ENCODE measurements at regions not wholly inside any gene's neighbourhood (a gene's known extent, or its start where the extent isn't known, plus 50 kb on each side); places are given as distances from the start of the nearest gene placed in this dataset.

- Histone ChIP-seq H3K4me3 (no peak overlapping the region), H3K4me1 (replicated peaks) (peaks cover 5% of the 10 kb centered on the region), H3K36me3 (no peaks in the 10 kb centered on the region), H3K27ac (no peak overlapping the region), H3K27me3 (replicated peaks; ENCODE audit: insufficient read depth) (no peaks in the 10 kb centered on the region), H3K9me3 (no peaks in the 10 kb centered on the region)
- WGBS, result 87% methylated on average over 3 of the region's 3 CpGs
- TF ChIP-seq POLR2A (IDR thresholded peaks at IDR 0.05) (no peak), POLR2AphosphoS5 (IDR thresholded peaks at IDR 0.05) (no peak), CTCF (IDR thresholded peaks at IDR 0.05) (no peak)
- no peak for DNase-seq (ENCODE audit: low spot score)
- intact Hi-C loops (cut with DNase I), result no loop called here
Measured at GRCh38 chr16:63614429-63614828, 1507.4 kb downstream of the CDH11 start.

- no peaks in the 10 kb centered on the region for H3K36me3 ChIP-seq
- WGBS, result 22% methylated on average over 1 of the region's 1 CpG
- TF ChIP-seq POLR2A (IDR thresholded peaks at IDR 0.05) (no peak), CTCF (IDR thresholded peaks at IDR 0.05) (no peak), POLR2AphosphoS5 (IDR thresholded peaks at IDR 0.05) (no peak)
- intact Hi-C loops (cut with DNase I), result no loop called here
- no peak for DNase-seq (ENCODE audit: low spot score)
- no peak overlapping the region for H3K27ac ChIP-seq
- H3K4me3 ChIP-seq, result no peak overlapping the region
- peaks cover 3% of the 10 kb centered on the region for H3K4me1 ChIP-seq (replicated peaks)
- H3K9me3 ChIP-seq, result no peaks in the 10 kb centered on the region
- H3K27me3 ChIP-seq (replicated peaks; ENCODE audit: insufficient read depth), result no peaks in the 10 kb centered on the region
Measured at GRCh38 chr16:63613701-63614100, 1508.2 kb downstream of the CDH11 start.

DNA sequence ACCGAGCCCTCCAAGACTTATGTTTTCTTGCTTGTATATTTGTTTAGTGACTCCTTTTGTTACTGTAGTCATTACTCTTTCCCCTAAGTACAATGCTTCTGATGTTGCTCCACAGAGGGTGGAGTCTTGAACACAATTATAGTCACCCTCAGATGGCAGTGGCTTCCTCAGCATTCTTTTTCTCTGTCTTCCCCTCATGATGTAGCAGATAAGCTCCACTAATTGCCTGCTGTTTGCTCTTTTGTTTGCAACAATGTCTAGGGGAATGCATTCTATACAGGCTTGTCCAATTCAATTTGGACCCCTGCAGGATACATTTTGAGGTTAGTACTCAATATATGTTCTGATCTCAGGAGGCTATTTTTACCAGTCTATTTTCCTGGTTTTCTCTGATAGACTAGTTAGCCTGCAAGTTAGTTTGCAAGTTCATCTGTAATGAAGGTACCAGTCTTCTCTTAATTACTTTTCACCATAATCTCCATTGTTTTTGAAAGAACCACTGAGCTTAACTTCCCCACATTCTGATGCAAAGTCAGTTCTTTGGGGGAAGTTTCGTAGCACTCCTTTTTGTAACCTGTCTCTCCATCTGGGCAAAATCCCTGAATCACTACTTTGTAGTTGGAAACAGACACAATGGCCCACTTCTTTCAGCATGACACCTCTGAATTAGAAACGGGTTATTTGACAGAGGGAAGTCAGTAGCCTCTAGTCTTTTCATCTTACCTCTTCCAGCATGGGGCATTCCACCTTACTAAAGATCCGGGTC is 1509.2 kb downstream of the CDH11 start:
- TF ChIP-seq POLR2AphosphoS5 (IDR thresholded peaks at IDR 0.05) (no peak), POLR2A (IDR thresholded peaks at IDR 0.05) (no peak)

DNA sequence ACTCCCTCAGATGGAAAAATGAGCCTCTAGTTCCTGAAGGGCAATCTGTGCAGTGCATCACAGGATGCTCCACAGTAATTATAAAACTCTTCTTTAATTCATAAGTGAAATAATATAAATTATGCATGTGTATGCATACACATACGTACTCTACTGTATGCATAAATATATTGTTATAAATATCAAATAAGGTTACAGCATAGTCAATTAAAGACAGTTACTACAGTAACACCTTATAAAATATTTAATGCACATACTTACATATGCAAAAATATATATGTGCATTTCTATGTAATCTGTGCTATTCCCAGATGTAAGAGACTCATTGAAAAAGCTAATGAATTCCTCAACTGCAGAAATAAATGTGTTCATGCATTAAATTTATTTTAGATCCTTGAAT is 1515.1 kb downstream of the CDH11 start:
- Histone ChIP-seq H3K4me3 (no peak overlapping the region), H3K4me1 (replicated peaks) (no peaks in the 10 kb centered on the region), H3K27me3 (replicated peaks; ENCODE audit: insufficient read depth) (no peaks in the 10 kb centered on the region), H3K36me3 (no peaks in the 10 kb centered on the region), H3K9me3 (no peaks in the 10 kb centered on the region), H3K27ac (no peak overlapping the region)
- intact Hi-C loops (cut with DNase I), result no loop called here
- no peak for DNase-seq (ENCODE audit: low spot score)
- TF ChIP-seq POLR2AphosphoS5 (IDR thresholded peaks at IDR 0.05), result no peak
- TF ChIP-seq CTCF (IDR thresholded peaks at IDR 0.05), result no peak
- no peak for TF ChIP-seq POLR2A (IDR thresholded peaks at IDR 0.05)
- WGBS, result 95% methylated on average over 1 of the region's 1 CpG

More for the DNA sequence above, 1509.2 kb downstream of the CDH11 start:
- no peaks in the 10 kb centered on the region for H3K36me3 ChIP-seq
- 76% methylated on average over 4 of the region's 4 CpGs for WGBS
- DNase-seq (ENCODE audit: low spot score), result no peak
- no peak overlapping the region for H3K4me3 ChIP-seq
- H3K9me3 ChIP-seq, result no peaks in the 10 kb centered on the region
- no peaks in the 10 kb centered on the region for H3K27me3 ChIP-seq (replicated peaks; ENCODE audit: insufficient read depth)
- intact Hi-C loops (cut with DNase I), result no loop called here
- H3K27ac ChIP-seq, result no peak overlapping the region
- H3K4me1 ChIP-seq (replicated peaks), result no peaks in the 10 kb centered on the region

DNA sequence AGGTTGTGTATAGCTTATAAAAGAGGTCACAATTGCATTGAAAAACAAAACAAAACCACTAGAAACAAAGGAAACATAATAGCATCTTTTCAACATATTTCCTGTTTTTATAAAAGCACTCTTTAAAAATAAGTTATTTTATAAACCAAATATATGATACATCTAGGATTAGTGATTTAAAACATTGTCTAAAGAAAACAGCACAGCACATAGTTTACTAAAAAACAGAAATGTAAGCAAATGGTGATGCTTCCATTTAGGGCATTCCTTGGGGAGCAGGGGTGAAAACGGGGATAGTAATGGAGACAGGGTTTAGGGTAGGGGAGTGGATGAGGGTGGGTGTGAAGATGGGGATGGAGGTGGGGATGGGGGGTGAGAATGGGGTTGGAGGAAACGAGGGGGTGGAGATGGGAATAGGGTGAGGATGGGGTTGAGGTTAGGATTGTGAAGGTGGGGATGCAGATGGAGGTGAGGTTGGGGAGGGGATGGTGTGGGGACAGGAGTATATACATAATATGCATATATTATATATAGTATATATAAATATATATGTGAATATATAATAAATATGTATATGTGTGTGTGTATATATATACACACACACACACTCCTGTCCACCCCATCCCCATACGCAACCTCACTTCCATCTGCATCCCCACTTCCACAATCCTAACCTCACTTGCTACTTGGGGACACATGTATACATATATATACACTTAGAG is 1519.5 kb downstream of the CDH11 start:
- H3K27ac ChIP-seq, result no peak overlapping the region
- no peak for DNase-seq (ENCODE audit: low spot score)
- no peaks in the 10 kb centered on the region for H3K4me1 ChIP-seq (replicated peaks)
- no peaks in the 10 kb centered on the region for H3K36me3 ChIP-seq
- intact Hi-C loops (cut with DNase I), result no loop called here
- no peaks in the 10 kb centered on the region for H3K9me3 ChIP-seq
- no peaks in the 10 kb centered on the region for H3K27me3 ChIP-seq (replicated peaks; ENCODE audit: insufficient read depth)
- WGBS, result 27% methylated on average over 3 of the region's 3 CpGs
- no peak overlapping the region for H3K4me3 ChIP-seq
- TF ChIP-seq POLR2AphosphoS5 (IDR thresholded peaks at IDR 0.05) (no peak), CTCF (IDR thresholded peaks at IDR 0.05) (no peak), POLR2A (IDR thresholded peaks at IDR 0.05) (no peak)

Measured in prostate gland (tissue), 2 donors.